NCI-H2171 (cell line): ENCODE measurements at regions not wholly inside any gene's neighbourhood (a gene's known extent, or its start where the extent isn't known, plus 50 kb on each side); places are given as distances from the start of the nearest gene placed in this dataset.
"Not testable (repeated sequence)": the region's sequence is repeated elsewhere in the genome, so short reads cannot be mapped to it uniquely, and the experiment has no call there.

Experiments
- DNase-seq: peaks from one replicate; lab custom pipeline; 2025; lab: John Stamatoyannopoulos, UW

DNA sequence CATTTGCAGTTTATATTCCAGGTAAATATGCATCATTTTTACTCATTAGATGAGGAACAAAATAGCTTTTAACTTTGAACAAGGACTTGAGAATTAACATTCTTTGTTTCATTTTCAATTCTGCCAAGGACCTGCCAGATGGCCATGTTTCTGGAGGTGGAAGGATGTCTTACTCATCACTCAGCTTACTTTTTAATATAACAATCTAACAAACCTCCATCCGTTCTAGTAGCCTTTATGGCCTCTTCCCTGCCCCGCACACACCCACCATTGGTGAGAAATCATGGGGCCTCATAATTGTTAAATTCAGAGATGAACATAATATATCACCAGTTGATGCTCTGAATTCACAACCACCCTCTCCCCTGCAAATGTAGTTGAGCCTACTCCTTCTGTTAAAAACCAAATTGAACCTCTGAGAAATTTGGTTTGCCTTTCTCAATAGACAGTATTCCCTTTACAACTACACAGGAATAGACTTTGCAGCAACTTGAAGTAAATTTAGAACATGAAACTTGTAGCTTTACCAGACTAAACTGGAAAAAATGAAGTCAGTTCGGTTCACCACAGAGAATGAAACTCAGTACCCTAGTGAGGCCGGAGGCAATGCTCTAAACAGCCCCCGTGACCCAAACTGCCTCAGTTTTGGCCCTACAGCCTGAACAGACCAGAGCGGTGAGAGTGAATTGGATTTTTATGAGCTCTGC lies 50.1 kb upstream of the ACSL4 start:
- no peak for DNase-seq

DNA sequence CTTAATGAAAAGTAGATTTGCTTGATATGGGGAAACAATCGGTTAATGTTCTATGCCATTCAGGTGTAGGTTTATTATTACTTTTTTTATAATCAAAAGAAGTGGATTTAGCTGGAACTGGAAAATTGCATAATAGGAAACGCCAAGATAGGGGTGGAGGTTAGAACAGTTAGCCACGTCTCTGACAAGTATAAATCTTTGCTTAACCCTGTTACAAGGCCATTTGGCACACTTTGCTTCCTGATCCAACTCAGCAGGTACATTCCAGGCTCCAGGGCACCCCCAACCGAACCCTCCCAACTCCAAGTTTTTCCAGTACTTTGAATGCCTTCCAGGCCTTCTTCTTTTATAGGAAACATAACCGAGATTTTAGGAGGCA lies 50.6 kb upstream of the ACSL4 start:
- no peak for DNase-seq

DNA sequence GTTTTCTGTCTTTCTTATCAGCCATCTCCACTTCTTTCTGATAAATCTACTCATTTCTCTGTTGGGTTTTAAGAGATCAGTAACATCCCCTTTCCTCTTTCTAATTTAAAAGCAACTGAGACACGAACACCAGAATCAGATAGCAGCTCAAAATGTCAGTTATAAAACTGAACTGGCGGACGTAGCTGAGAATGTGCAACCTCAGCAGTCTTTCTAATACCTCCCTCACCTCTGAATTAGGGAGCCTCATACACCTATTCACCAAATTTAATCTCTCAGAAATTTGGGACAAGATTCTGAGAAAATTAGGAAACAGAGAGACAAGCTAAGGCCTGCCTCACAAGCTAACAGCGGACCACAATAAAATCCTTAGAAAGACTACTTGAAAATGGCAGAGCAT lies 52.0 kb upstream of the ACSL4 start:
- DNase-seq = no peak

DNA sequence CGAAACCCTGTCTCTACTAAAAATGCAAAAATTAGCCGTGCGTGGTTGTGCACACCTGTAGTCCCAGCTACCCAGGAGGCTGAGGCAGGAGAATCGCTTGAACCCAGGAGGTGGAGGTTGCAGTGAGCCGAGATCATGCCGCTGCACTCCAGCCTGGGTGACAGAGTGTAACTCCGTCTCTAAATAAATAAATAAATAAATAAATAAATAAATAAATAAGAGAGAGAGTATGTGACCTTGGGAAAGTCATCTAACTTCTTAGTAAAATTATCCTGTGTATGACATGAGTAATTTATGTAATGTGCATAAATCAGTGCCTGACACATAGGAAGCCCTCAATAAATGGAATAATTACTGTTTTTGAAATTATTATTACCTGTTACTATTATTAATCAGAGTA lies 57.5 kb upstream of the ACSL4 start:
- DNase-seq = not testable (repeated sequence)

DNA sequence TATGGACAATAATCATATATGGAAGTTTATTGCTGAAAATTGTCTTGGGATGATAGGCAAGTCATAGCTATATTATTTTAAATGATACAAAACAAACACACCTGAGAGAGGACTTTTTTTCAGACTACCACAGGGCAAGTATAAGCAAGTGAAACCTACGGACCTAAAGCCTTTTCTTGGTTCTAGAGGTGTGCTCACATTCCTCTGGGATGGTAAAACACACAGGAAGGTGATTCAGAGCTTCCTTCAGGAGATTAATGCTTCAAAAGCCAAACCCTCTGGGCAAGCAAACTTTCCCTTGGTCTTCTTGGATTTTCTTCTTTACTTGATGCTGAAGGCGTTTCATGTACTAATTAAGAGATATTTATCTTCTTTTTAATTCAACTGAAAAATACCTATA lies 60.1 kb upstream of the ACSL4 start:
- DNase-seq = no peak

DNA sequence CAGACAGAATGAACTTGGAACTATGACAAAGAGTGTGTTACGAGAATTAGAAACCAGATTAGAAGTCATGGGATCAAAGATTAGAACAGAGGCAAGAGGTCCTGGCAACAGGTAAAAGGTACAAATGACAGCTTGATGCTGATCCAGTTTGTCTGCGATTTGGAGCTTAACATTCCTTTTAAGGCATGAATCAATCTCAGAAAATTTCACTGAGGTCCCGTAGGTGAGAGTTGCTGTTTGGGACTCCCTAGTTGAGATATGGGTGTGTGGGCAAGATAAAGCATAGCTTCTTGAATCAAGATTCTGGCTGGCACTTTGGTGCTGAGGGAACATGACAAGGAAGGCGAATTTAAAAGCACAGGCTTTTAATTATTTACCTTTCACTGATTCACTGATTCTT lies 62.6 kb upstream of the ACSL4 start:
- DNase-seq = no peak

DNA sequence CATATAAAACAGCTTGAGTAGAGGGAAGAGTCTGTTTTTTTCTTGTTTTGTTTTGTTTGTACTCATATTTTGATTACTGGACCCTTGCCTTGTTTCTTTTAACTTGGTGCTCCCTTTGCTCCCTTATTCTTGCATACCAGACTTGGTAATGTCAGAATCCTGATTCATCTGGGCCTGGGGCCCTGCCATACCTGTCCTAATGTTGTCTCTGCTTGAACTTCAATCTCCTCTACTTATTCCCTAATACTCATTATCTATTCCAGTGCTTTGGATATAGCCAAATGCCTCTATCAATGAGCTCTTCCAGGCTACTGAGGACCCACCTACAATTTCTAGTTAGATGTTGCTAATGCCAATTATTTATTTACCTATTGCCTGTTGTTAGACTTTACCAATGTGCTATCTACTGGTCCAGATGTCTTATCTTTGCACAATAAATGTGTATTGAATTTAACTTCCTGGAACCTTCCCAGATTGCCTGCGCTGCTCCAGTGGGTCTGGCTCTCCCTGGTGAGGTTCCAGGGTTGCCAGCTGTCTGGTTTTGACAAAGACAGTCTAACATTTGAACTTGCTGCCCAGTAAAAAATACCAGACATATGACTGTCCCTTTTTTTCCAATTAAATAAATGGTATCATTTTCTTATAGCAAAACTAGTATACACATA lies 64.4 kb upstream of the ACSL4 start:
- peak; percentile 0 for DNase-seq

DNA sequence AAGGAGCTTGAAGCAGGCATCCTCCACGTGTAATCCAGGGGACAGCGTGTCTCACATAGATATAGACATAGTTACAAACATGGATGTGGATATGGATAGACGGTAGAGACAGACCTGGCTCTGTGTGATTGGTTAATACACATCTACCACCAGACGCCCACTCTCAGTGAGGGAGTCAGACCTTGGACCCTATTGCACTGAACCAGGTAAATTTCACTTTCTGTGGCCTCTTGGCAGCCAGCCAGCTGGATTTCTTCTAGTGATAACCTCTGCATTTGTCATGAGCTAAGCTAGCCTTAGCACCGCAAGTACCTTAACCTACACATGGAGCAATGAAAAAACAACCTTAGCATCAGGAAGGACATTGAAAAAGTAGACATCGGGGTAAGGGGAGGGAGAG lies 79.2 kb upstream of the ACSL4 start:
- no peak for DNase-seq

DNA sequence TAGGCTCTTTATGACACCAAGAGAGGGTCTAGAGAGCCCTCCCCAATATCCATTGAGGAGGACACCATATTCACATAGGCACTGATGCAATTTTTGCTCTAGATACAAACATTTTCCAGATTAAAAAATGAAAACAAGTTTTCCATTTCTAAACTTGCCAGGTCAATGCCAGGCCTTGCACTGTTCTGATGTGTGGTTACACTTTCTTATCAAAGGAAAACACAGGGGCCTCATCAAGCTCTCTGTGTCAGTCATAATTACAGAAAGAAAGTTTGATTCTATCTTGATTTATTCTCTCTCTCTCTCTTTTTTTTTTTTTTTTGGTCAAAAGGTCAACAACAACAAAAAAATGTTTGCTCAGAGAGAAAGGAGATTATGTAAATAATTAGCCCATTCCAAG lies 80.2 kb upstream of the ACSL4 start:
- DNase-seq = no peak

DNA sequence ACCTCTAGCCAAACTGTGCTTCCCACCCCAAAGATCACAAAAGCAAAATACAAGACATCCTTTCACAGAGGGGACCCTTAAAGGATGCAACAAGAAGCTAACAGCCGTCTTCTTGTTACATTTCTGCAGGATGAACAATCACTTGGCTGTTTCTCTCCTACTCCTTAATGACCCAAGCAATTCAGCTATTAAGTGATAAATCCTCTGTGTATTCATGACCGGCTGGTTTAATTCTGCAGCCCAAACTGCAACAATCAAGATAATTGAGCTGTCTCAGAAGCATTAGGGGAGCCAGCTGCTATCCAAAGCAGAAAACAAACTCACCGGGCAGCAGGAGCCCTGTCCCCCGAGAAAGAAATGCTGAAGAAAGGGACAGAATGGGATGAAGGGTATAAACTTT lies 85.9 kb upstream of the ACSL4 start:
- no peak for DNase-seq

DNA sequence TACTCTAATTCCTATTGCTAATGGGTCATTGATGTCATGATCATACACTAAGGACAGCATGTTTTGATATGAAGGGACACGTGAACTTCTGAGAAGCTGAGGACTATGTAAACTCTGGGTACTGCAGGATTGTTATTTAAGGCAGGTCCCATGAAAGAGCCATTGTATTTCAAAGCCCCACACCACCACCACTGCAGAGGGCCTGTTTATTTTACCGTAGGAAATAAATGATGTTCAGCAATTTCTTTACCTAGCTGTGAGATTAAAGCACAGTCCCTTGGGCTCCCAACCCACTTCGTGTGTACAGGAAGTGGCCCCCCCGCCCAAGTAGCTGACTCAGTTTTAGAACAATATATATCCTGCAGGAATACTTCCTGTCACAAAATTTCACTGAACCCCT lies 89.8 kb upstream of the ACSL4 start:
- DNase-seq = no peak

DNA sequence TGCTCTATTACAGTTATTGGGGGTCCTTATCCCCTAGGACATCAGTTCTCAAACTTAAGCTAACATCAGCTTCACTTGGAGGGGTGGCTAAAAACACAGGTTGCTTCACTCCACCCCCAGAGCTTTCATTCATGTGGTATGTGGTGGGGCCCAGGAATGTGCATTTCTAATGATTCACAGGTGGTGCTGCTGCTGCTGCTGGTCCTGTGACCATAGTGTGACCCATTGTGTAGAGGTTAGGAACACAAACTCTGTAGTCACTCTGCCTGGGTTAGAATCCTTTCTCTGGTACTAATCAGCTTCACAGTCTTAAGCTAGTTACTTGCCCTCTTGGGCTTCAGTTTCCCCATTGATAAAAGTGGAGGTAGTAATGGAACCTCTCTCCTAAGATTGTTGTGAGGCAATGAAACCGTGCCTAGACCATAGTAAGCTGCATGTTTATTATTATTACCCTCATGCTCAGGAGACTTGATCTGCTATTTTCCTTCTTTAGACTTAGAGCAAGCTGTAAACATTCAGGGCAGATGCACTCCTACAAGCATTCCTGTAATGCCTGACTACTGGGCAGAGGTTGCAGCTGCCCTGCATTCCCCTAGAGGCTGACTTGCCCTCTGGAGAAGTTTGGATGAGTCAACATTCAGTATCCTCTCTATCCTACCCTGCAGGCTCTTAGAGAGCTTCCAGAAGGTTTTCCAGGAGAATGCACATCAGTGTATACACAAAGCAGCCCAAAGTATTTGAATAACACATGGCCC lies 94.1 kb upstream of the ACSL4 start:
- DNase-seq = no peak

DNA sequence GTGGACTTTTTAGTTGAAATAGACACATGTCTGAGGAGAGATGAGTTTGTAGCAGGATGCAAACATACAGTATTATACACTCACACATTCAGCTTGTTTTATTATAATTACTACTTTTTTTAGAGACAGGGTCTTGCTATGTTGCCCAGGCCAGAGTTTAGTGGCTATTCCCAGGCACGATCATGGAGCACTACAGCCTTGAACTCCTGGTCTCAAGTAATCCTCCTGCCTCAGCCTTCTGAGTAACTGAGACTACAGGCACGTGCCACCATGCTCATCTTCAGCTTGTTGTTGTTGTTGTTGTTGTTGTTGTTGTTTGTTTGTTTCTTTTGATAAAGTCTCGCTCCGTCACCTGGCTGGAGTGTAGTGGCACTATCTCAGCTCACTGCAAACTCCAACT lies 94.7 kb upstream of the ACSL4 start:
- no peak for DNase-seq

DNA sequence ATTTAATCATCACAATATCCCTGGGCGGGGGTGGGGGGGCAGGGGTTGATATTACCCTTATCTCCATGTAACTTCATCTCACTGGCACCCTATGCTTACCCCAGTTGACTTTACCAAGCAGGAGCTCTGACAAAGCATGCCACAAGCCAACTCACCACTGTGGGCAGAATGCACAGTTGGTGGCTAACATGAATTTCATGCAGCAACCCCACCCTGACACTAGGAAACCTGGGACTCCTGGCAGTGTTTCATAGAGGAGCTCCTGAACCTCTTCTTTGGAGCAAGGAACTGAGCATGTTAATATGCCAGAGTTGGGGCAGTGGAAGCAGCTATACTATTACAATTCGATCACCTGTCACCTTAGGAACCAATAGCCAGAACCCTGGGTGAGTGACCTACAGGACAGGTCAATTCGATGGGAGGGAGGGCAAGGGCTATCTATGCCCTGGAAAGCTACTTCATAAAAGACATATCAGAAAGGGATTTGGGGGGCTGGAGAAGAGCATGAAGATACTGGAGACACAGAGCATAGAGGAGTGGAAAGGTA lies 97.2 kb upstream of the ACSL4 start:
- no peak for DNase-seq

DNA sequence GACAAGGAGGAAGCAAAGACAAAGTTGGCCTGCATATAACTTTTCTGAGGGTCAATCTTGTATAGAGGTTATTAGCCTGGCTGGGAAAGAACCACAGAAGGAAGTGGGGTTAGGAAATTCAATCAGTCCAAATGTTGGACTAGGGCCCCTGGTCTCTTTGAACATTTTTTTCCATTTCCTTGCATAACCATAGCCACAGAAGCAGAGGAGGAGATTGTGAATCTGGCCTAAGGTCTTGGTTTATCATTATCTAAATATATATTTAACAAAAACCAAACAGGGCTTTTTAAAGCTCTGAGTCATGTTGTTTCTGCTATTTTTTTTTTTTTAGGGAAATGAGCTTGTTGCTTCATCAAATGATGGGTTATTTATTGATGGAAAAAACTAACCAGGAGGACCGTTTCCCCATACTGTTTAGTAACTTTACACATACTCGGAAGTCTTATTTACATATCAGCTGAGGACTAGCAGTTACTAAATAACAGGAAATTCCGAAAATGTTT lies 97.7 kb upstream of the ACSL4 start:
- DNase-seq = no peak

DNA sequence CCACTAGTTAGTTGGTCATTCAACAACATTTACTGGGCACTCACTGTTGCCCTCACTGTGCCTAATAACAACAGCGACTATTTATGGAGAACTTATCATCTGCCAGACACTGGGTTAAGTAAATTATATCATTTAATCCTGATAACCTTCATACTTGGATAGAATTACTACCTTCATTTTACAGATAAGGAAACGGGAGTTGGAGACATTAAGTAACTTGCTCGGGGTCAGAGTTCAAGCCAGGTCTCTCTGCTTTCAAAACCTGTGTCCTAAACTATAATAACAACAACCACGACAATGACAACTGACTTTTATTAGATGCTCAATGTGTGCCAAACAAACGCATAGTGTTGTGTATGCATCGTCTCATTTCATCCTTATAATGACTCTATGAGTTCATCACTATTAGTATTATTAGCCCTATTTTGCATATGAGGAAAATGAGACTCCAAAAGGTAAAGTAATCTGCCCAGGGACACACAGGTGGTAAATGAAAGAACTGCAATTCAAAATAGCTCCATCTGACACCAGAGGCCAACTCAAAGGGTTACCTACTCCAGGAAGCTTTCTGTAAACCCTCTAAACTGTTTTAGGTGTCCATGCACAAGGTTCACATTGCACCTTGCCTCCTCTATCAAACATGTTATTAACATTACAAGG lies 98.4 kb upstream of the ACSL4 start:
- no peak for DNase-seq

DNA sequence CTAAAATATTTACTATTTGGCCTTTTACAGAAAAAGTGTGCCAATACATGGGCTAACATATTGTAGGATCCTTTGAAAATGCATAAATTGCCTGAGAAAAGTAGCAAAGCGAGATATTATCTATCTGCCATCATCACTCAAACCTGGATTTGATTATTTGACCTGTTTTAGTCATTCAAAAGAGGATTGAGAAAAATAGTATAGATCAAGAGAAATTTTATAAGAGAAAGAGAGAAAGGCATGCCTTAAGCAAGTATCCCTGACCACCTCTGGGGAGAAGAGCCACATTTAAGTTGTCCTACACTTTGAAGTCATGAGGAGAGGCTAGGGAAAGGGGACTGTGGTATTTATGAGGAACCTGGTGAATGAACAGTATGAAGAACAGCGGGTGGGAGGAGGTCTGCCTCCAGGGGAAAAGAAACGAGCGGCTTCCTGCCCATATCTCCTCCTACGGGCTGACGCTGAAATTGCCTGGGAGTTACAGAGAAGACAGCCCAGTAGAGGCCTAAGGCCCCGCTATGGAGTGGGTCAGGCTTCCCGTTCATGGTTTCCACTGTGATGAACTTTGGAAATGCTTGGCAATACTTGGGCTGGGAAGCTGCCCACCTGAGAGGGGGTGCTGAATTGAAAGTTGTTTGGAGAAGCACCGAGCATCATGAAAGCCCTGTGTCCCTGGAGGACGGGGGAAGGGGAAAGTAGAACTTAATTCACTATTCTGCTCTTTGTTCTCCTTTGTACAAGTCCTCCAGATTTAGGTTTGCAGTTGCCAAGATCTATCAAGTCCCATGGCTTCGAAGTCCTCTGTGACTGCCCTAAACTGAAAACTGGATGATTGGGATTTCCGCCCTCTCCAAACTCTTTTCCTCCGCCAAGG lies 106.9 kb upstream of the ACSL4 start:
- DNase-seq = no peak

DNA sequence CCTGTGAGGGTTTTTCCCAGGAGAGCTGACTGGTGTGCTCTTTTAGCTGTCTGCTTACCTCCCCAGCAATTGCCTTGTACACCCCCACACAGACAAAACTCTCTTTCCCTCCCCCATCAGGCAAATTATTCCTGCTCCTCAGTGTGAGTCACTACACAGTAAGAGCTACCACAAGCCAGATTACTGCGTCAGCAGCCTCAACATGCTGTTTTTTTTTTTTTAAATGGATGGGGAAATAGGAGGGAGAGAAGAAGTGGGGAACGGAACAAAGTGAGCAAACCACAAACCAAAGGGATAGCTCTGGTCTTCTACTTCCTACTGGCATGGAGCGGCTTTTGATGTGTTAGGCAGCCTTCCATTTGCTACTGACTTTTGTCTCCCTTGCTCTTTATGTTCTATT lies 107.5 kb upstream of the ACSL4 start:
- no peak for DNase-seq

DNA sequence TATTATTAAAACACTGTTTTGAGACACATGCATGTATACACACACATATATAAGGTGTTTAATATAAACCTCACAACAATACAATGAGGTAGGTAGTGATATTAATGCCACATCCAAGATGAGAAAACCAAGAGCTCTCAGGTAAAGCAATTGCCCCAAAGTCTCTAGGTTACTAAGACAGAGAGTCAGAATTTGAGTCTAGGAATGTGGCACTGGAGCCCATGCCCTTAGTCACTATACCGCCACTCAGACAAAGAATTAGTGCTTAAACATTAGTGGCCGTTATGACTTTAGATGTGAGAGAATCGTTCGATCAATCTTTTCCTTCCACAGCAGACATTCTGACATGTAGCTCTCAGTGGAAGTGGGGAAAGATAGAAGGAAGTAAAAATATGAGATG lies 108.2 kb upstream of the ACSL4 start:
- DNase-seq = no peak

DNA sequence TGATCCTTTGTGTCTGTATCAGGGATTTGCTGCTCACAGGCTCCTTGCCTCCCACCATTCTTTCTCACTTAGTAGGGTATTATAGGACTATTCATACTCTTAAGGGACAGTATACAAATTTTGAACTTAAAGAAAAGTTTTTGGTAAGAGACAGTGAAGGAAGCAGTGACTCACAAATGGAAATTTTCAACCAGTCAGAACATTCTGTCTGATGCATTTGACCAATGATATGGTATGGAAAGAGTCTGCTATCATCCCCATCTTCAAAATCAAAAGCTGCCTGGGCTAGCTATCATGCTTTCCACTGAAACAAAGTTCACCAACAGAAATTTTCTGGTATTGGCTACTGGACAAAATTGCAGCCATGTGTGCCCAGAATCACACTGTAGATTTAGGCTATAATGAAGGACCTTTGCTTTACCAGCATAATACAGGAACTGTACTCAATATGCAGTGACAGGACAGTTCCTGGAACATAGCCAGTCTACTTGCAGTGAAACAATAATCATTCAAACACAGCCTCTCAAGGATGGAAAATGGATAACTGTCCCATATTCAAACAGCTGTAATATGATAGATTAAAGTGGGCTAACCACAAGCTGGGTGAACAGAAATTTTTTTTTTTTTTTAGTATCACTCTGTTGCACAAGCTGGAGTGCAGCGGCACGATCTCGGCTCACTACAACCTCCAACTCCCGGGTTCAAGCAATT lies 109.0 kb upstream of the ACSL4 start:
- no peak for DNase-seq

DNA sequence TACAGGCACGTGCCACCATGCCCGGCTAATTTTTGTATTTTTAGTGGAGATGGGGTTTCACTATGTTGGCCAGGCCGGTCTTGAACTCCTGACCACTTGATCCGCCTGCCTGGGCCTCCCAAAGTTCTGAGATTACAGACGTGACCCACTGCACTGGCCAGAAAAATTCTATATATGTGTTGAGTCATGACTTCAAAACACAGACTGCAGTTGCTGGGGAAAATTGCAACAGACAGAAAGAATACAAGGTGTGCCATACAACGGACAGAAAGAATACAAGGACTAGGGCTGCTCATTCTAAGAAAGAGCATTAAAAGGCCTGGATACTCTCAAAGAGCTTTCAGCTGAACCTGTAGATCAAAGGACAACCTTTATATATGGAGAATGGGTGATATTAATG lies 109.6 kb upstream of the ACSL4 start:
- no peak for DNase-seq
